ENCODE measurements at regions not wholly inside any gene's neighbourhood (a gene's known extent, or its start where the extent isn't known, plus 50 kb on each side); places are given as distances from the start of the nearest gene placed in this dataset.

GRCh38 chr13:97562962-97563361, 129.0 kb downstream of the RAP2A start:
- no peak for DNase-seq

- DNase-seq, result no peak
These were observed 131.0 kb downstream of the RAP2A start for GRCh38 chr13:97564956-97565355.

GRCh38 chr13:97565906-97566305, 131.9 kb downstream of the RAP2A start:
- DNase-seq, result no peak

- no peak for DNase-seq
These were observed 132.9 kb downstream of the RAP2A start for GRCh38 chr13:97566907-97567306.

GRCh38 chr13:97567510-97568243, 133.7 kb downstream of the RAP2A start:
- DNase-seq, result no peak

- no peak for DNase-seq
These were observed 134.9 kb downstream of the RAP2A start for GRCh38 chr13:97568850-97569249.

GRCh38 chr13:97569841-97570240, 135.9 kb downstream of the RAP2A start:
- DNase-seq, result no peak

- DNase-seq, result no peak
These were observed 136.5 kb downstream of the RAP2A start for GRCh38 chr13:97570442-97570841.

GRCh38 chr13:97573011-97573410, 139.0 kb downstream of the RAP2A start:
- DNase-seq, result no peak

GRCh38 chr13:97574926-97575325, 141.0 kb downstream of the RAP2A start:
- DNase-seq, result peak; percentile 17

- DNase-seq, result no peak
These were observed 143.1 kb downstream of the RAP2A start for GRCh38 chr13:97577026-97577425.

GRCh38 chr13:97582170-97582569, 148.2 kb downstream of the RAP2A start:
- DNase-seq, result peak; percentile 42

- DNase-seq, result no peak
These were observed 150.0 kb downstream of the RAP2A start for GRCh38 chr13:97583907-97584497.

GRCh38 chr13:97586941-97587340, 153.0 kb downstream of the RAP2A start:
- no peak for DNase-seq

GRCh38 chr13:97588993-97589392, 155.0 kb downstream of the RAP2A start:
- no peak for DNase-seq

GRCh38 chr13:97600458-97601075, 166.6 kb downstream of the RAP2A start:
- no peak for DNase-seq

GRCh38 chr13:97615266-97615665, 181.3 kb downstream of the RAP2A start:
- DNase-seq, result no peak

- DNase-seq, result no peak
These were observed 182.4 kb downstream of the RAP2A start for GRCh38 chr13:97616385-97616784.

GRCh38 chr13:97621025-97621424, 187.1 kb downstream of the RAP2A start:
- no peak for DNase-seq

GRCh38 chr13:97621631-97622030, 187.7 kb downstream of the RAP2A start:
- no peak for DNase-seq

GRCh38 chr13:97627566-97627965, 193.6 kb downstream of the RAP2A start:
- no peak for DNase-seq

GRCh38 chr13:97629601-97630272, 195.8 kb downstream of the RAP2A start:
- no peak for DNase-seq

GRCh38 chr13:97630725-97631124, 196.8 kb downstream of the RAP2A start:
- no peak for DNase-seq

GRCh38 chr13:97631158-97631557, 197.2 kb downstream of the RAP2A start:
- DNase-seq, result no peak
